ENCODE measurements at regions not wholly inside any gene's neighbourhood (a gene's known extent, or its start where the extent isn't known, plus 50 kb on each side); places are given as distances from the start of the nearest gene placed in this dataset.

GRCh38 chr5:133821889-133822288 is 146.5 kb downstream of the C5orf15 start:
- no peak for TF ChIP-seq CTCF (IDR thresholded peaks at IDR 0.05)
- no peak for TF ChIP-seq ZFX (IDR thresholded peaks at IDR 0.05; ENCODE audit: borderline replicate concordance)
- H3K27ac ChIP-seq = no peak overlapping the region

- H3K27ac ChIP-seq = no peak overlapping the region
- TF ChIP-seq CTCF (IDR thresholded peaks at IDR 0.05) = no peak
- no peak for TF ChIP-seq ZFX (IDR thresholded peaks at IDR 0.05; ENCODE audit: borderline replicate concordance)
Measured at GRCh38 chr5:133821311-133821741, 147.1 kb downstream of the C5orf15 start.

- no peak overlapping the region for H3K27ac ChIP-seq
- TF ChIP-seq ZFX (IDR thresholded peaks at IDR 0.05; ENCODE audit: borderline replicate concordance) = no peak
- TF ChIP-seq CTCF (IDR thresholded peaks at IDR 0.05) = no peak
Measured at GRCh38 chr5:133820507-133820906, 147.9 kb downstream of the C5orf15 start.

GRCh38 chr5:133819977-133820471 is 148.4 kb downstream of the C5orf15 start:
- no peak for TF ChIP-seq CTCF (IDR thresholded peaks at IDR 0.05)
- no peak for TF ChIP-seq ZFX (IDR thresholded peaks at IDR 0.05; ENCODE audit: borderline replicate concordance)
- no peak overlapping the region for H3K27ac ChIP-seq

GRCh38 chr5:133818869-133819600 is 149.4 kb downstream of the C5orf15 start:
- TF ChIP-seq CTCF (IDR thresholded peaks at IDR 0.05) (no peak), ZFX (IDR thresholded peaks at IDR 0.05; ENCODE audit: borderline replicate concordance) (no peak)
- H3K27ac ChIP-seq = no peak overlapping the region

- TF ChIP-seq ZFX (IDR thresholded peaks at IDR 0.05; ENCODE audit: borderline replicate concordance) (no peak), CTCF (IDR thresholded peaks at IDR 0.05) (no peak)
- H3K27ac ChIP-seq = no peak overlapping the region
Measured at GRCh38 chr5:133818031-133818431, 150.4 kb downstream of the C5orf15 start.

GRCh38 chr5:133817456-133817855 is 151.0 kb downstream of the C5orf15 start:
- H3K27ac ChIP-seq = no peak overlapping the region
- TF ChIP-seq ZFX (IDR thresholded peaks at IDR 0.05; ENCODE audit: borderline replicate concordance) (no peak), CTCF (IDR thresholded peaks at IDR 0.05) (no peak)
